GM12878 (cell line): ENCODE measurements at regions not wholly inside any gene's neighbourhood (a gene's known extent, or its start where the extent isn't known, plus 50 kb on each side); places are given as distances from the start of the nearest gene placed in this dataset.
A peak's percentile ranks its signal among the peaks of the same experiment; 100 is the strongest.

Experiments
- ATAC-seq: fragments of 200-7000 bp; cut with Tn5 transposase; 3 replicates; pipeline ENCODE4 v1.9.1; 2020; ENCODE audit warnings: mild to moderate bottlenecking, moderate library complexity
- BruUV-seq: library from RNA; stranded (reverse); fragments of 400-500 nt; replicated peaks from 2 replicates; lab custom pipeline; 2021; lab: Mats Ljungman, UMichigan
- CTCF ChIA-PET: fragments of 300-600 bp; sonication (Branson Sonifier 250); formaldehyde crosslinking; extraction: SDS; loops from one replicate; lab custom pipeline; 2021; ENCODE audit warnings: inconsistent platforms; lab: Yijun Ruan, JAX
- POLR2A ChIA-PET: fragments of 350-600 bp; formaldehyde crosslinking; extraction: SDS; loops from one replicate; lab custom pipeline; 2021; ENCODE audit warnings: inconsistent platforms; lab: Charles Lee
- RAD21 ChIA-PET: fragments of 300-600 bp; sonication (Branson Sonifier 250); formaldehyde crosslinking; loops from one replicate; lab custom pipeline; 2023; ENCODE audit warnings: antibody characterized with exemption; ENCODE audit not compliant: unreplicated experiment; lab: Charles Lee
- SMC1A ChIA-PET: fragments of 300-600 bp; sonication (Branson Sonifier 250); formaldehyde crosslinking; loops from one replicate; lab custom pipeline; 2023; ENCODE audit not compliant: unreplicated experiment, uncharacterized antibody; lab: Charles Lee
- DNase-seq: peaks from one replicate; pipeline ENCODE4 v3.0.0-alpha.2; 2011; ENCODE audit warnings: low read depth, low spot score
- FAIRE-seq: peaks from 3 replicates; lab custom pipeline; 2011; peaks lifted over from hg19 to GRCh38; lab: Jason Lieb, UNC
- H2AFZ ChIP-seq: 2 replicates; pipeline ENCODE4 v1.6.0; 2011; ENCODE audit warnings: low read depth, low read length, control low read depth; ENCODE audit not compliant: control insufficient read depth
- H3K27ac ChIP-seq: 2 replicates; pipeline ENCODE4 v1.5.1; 2011; ENCODE audit warnings: control low read depth; ENCODE audit not compliant: control insufficient read depth, insufficient read depth
- H3K27me3 ChIP-seq, 2 experiments: replicated peaks in 1 of 2; 2 replicates each; pipeline versions ENCODE4 v1.6.0 to v1.6.1; 2011; ENCODE audit warnings: low read length in 1 of 2; ENCODE audit not compliant: control insufficient read depth in 2 of 2, insufficient read depth in 2 of 2
- H3K36me3 ChIP-seq, 2 experiments: 2 replicates each; pipeline ENCODE4 v1.5.1; 2011; ENCODE audit warnings: low read length in 1 of 2; ENCODE audit not compliant: control insufficient read depth in 2 of 2, insufficient read depth in 2 of 2
- H3K4me1 ChIP-seq: 2 replicates; pipeline ENCODE4 v1.6.1; 2011; ENCODE audit warnings: mild to moderate bottlenecking, low read length, moderate library complexity, mixed read lengths; ENCODE audit not compliant: control insufficient read depth, insufficient read depth
- H3K4me2 ChIP-seq: 2 replicates; pipeline ENCODE4 v1.6.0; 2011; ENCODE audit warnings: control low read depth; ENCODE audit not compliant: control insufficient read depth, insufficient read depth
- H3K4me3 ChIP-seq: fragments of 200-600 bp; sonication (generic); 2 replicates; pipeline ENCODE4 v1.5.1; 2016
- H3K79me2 ChIP-seq: 2 replicates; pipeline ENCODE4 v1.6.0; 2011; ENCODE audit warnings: low read length; ENCODE audit not compliant: control insufficient read depth, insufficient read depth
- H3K9ac ChIP-seq: 2 replicates; pipeline ENCODE4 v1.8.0; 2011; ENCODE audit warnings: low read length, control low read depth, mixed read lengths; ENCODE audit not compliant: control insufficient read depth, insufficient read depth
- H3K9me3 ChIP-seq: replicated peaks from 3 replicates; pipeline ENCODE4 v1.5.1; 2011; ENCODE audit warnings: mild to moderate bottlenecking, low read length; ENCODE audit not compliant: control insufficient read depth, insufficient read depth
- H4K20me1 ChIP-seq: 2 replicates; pipeline ENCODE4 v1.6.0; 2011; ENCODE audit not compliant: control insufficient read depth, insufficient read depth
- ATF2 ChIP-seq: IDR thresholded peaks from 2 replicates; pipeline ENCODE4 v1.6.1; 2012; ENCODE audit warnings: low read length, inconsistent platforms
- FOS ChIP-seq: IDR thresholded peaks from 3 replicates; pipeline ENCODE4 v1.6.1; 2011; ENCODE audit warnings: borderline replicate concordance; ENCODE audit not compliant: insufficient read length; ENCODE audit errors: extremely low read depth
- GATAD2B ChIP-seq: fragments of 450-650 bp; conservative IDR thresholded peaks from 2 replicates; pipeline ENCODE4 v1.6.1; 2017; ENCODE audit warnings: low read depth, mild to moderate bottlenecking, moderate library complexity
- JUNB ChIP-seq: IDR thresholded peaks from 2 replicates; pipeline ENCODE4 v1.6.1; 2016; ENCODE audit warnings: antibody characterized with exemption, mild to moderate bottlenecking
- KAT2A ChIP-seq: conservative IDR thresholded peaks from 2 replicates; pipeline ENCODE4 v1.6.1; 2011; ENCODE audit warnings: low read depth, low read length; ENCODE audit not compliant: control insufficient read depth
- LARP7 ChIP-seq: fragments of 450-650 bp; IDR thresholded peaks from 2 replicates; pipeline ENCODE4 v1.6.1; 2017; ENCODE audit warnings: mild to moderate bottlenecking
- NFYA ChIP-seq: IDR thresholded peaks from 2 replicates; pipeline ENCODE4 v1.6.1; 2011; ENCODE audit warnings: low read depth, mild to moderate bottlenecking, low read length, improper control_type of control experiment, borderline replicate concordance
- NR2F1 ChIP-seq: fragments of 450-650 bp; conservative IDR thresholded peaks from 2 replicates; pipeline ENCODE4 v1.6.1; 2017; ENCODE audit warnings: mild to moderate bottlenecking
- POLR2A ChIP-seq: IDR thresholded peaks from 2 replicates; pipeline ENCODE4 v1.6.1; 2011; ENCODE audit warnings: low read depth, mild to moderate bottlenecking, low read length
- POLR2AphosphoS2 ChIP-seq: IDR thresholded peaks from 2 replicates; pipeline ENCODE4 v1.6.1; 2011; ENCODE audit warnings: low read depth, mild to moderate bottlenecking, low read length, improper control_type of control experiment, moderate library complexity
- RAD21 ChIP-seq: IDR thresholded peaks from 2 replicates; pipeline ENCODE4 v1.6.1; 2011; ENCODE audit warnings: mild to moderate bottlenecking, low read depth, low read length, moderate library complexity; ENCODE audit not compliant: insufficient read depth
- SREBF1 ChIP-seq: IDR thresholded peaks from 2 replicates; pipeline ENCODE4 v1.6.1; 2012; ENCODE audit warnings: mild to moderate bottlenecking, low read length
- SUPT20H ChIP-seq: IDR thresholded peaks from 2 replicates; pipeline ENCODE4 v1.6.1; 2011; ENCODE audit warnings: low read depth, mild to moderate bottlenecking, low read length, moderate library complexity, borderline replicate concordance; ENCODE audit not compliant: control insufficient read depth
- TBL1XR1 ChIP-seq: IDR thresholded peaks from 2 replicates; pipeline ENCODE4 v1.6.1; 2012; ENCODE audit warnings: low read depth, low read length, improper control_type of control experiment
- ZBED1 ChIP-seq: IDR thresholded peaks from 2 replicates; pipeline ENCODE4 v1.6.1; 2016; ENCODE audit warnings: borderline replicate concordance
- ZNF274 ChIP-seq: IDR thresholded peaks from one replicate; pipeline ENCODE4 v1.8.0; 2011; ENCODE audit not compliant: insufficient read length, insufficient read depth
- WGBS: methylation state at CpG from one replicate; pipeline ENCODE4 v1.1.6; 2016; ENCODE audit warnings: low lambda C conversion rate; ENCODE audit not compliant: insufficient replicate concordance, insufficient coverage; ENCODE audit errors: missing lambda C conversion rate; 5-methylcytosine and 5-hydroxymethylcytosine counted together
- in situ Hi-C: fragments of 300-500 bp; cut with MboI; formaldehyde crosslinking; loops from 9 replicates; pipeline ENCODE4 v1.14.3; 2018; ENCODE audit warnings: mixed read lengths
- intact Hi-C: fragments of 100-400 bp; cut with micrococcal nuclease; formaldehyde crosslinking; loops from one replicate; pipeline ENCODE4 v1.14.2; 2022; ENCODE audit not compliant: unreplicated experiment
- TF ChIP-seq, protein P1 (sequence below): fragments of 450-650 bp; IDR thresholded peaks from 2 replicates; pipeline ENCODE4 v1.6.1; 2017; ENCODE audit warnings: borderline replicate concordance
- TF ChIP-seq, protein P2 (sequence below): IDR thresholded peaks from 2 replicates; pipeline ENCODE4 v1.6.1; 2012; ENCODE audit warnings: low read depth, low read length, improper control_type of control experiment
- TF ChIP-seq, protein P3 (sequence below): IDR thresholded peaks from 2 replicates; pipeline ENCODE4 v1.6.1; 2012; ENCODE audit warnings: low read depth, low read length, improper control_type of control experiment

GRCh38 chr5:107112216-107112615, 558.5 kb downstream of the EFNA5 start (continued):
- TF ChIP-seq POLR2A (no peak), ATF2 (no peak), TBL1XR1 (no peak), GATAD2B (no peak), ZBED1 (no peak), NFYA (no peak), FOS (no peak), SUPT20H (no peak), NR2F1 (no peak), LARP7 (no peak), ZNF274 (no peak)

GRCh38 chr5:107104040-107104995, 566.4 kb downstream of the EFNA5 start:
- RAD21 ChIA-PET: interaction anchor here (0.6 to 3.5 kb wide), 21 partner anchors 8 to 570 kb away, joined by 3 to 30 read pairs (median 4); no protein-coding TSS in a partner anchor
- TF ChIP-seq, protein P1, sequence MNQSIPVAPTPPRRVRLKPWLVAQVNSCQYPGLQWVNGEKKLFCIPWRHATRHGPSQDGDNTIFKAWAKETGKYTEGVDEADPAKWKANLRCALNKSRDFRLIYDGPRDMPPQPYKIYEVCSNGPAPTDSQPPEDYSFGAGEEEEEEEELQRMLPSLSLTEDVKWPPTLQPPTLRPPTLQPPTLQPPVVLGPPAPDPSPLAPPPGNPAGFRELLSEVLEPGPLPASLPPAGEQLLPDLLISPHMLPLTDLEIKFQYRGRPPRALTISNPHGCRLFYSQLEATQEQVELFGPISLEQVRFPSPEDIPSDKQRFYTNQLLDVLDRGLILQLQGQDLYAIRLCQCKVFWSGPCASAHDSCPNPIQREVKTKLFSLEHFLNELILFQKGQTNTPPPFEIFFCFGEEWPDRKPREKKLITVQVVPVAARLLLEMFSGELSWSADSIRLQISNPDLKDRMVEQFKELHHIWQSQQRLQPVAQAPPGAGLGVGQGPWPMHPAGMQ: no peak
- TF ChIP-seq RAD21: peak; percentile 61
- TF ChIP-seq NR2F1: peak; percentile 28
- TF ChIP-seq, protein P2, sequence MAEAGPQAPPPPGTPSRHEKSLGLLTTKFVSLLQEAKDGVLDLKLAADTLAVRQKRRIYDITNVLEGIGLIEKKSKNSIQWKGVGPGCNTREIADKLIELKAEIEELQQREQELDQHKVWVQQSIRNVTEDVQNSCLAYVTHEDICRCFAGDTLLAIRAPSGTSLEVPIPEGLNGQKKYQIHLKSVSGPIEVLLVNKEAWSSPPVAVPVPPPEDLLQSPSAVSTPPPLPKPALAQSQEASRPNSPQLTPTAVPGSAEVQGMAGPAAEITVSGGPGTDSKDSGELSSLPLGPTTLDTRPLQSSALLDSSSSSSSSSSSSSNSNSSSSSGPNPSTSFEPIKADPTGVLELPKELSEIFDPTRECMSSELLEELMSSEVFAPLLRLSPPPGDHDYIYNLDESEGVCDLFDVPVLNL: no peak
- TF ChIP-seq SREBF1: no peak
- TF ChIP-seq, protein P3, sequence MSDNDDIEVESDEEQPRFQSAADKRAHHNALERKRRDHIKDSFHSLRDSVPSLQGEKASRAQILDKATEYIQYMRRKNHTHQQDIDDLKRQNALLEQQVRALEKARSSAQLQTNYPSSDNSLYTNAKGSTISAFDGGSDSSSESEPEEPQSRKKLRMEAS: 0 out of 2 replicates have a peak, but pooled peaks have one; percentile 15
- TF ChIP-seq POLR2AphosphoS2: no peak
- TF ChIP-seq KAT2A: no peak
- no peak for TF ChIP-seq JUNB

More at GRCh38 chr5:107104040-107104995, 566.4 kb downstream of the EFNA5 start:
- ATAC-seq (peak; percentile 96), DNase-seq (peak; percentile 28), FAIRE-seq (peak; percentile 41)
- Histone ChIP-seq H3K4me2 (no peak overlapping the region), H3K27me3 (no peaks in the 10 kb centered on the region), H4K20me1 (no peaks in the 10 kb centered on the region), H3K4me3 (no peak overlapping the region), H3K9me3 (no peaks in the 10 kb centered on the region; the same call in 2 of the 3 replicates), H2AFZ (no peak overlapping the region), H3K9ac (no peak overlapping the region), H3K36me3 (no peaks in the 10 kb centered on the region), H3K79me2 (no peaks in the 10 kb centered on the region), H3K27ac (no peak overlapping the region), H3K4me1 (no peaks in the 10 kb centered on the region)
- 48% methylated on average over 8 of the region's 8 CpGs for WGBS
- in situ Hi-C loops: loop anchor here (10.0 kb wide), 1 partner anchor 570 kb away; the partner anchor contains the start of gene EFNA5
- ChIA-PET CTCF (interaction anchor here (0.6 to 4.7 kb wide), 24 partner anchors 8 to 571 kb away, joined by 3 to 50 read pairs (median 4); no protein-coding TSS in a partner anchor), POLR2A (no interaction called here), SMC1A (interaction anchor here (0.6 to 4.3 kb wide), 25 partner anchors 9 to 571 kb away, joined by 3 to 34 read pairs (median 4); no protein-coding TSS in a partner anchor)
- intact Hi-C loops: loop anchor here (1.0 to 5.0 kb wide), 5 partner anchors 144 to 568 kb away; no protein-coding TSS in a partner anchor
- no TSS peak for BruUV-seq
